HG03108 (cell line): ENCODE measurements at regions not wholly inside any gene's neighbourhood (a gene's known extent, or its start where the extent isn't known, plus 50 kb on each side); places are given as distances from the start of the nearest gene placed in this dataset.

Source experiments
- ATAC-seq: cut with Tn5 transposase; IDR thresholded peaks from one replicate; pipeline ENCODE4 v1.9.1; 2021; ENCODE audit warnings: moderate library complexity; ENCODE audit not compliant: unreplicated experiment

DNA sequence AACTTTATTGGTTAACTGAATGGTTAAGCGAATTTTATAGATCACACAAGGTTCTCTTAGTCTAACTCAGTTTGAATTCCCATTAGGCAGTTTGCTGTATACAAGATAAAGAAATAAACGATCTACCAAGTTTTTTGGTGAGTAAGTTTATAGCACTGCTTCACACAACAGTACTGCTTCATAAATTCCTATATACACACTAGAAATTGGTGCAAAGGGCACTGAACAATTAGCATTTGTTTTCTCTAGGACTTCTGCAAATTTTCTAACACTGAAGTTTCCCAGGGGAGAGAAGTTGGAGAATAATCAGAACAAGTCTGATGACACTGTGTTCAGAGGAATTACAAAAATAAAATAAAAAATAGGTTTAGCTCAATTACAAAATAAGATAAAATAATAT is 1138.8 kb upstream of the PCDH9 start:
- no peak for ATAC-seq

DNA sequence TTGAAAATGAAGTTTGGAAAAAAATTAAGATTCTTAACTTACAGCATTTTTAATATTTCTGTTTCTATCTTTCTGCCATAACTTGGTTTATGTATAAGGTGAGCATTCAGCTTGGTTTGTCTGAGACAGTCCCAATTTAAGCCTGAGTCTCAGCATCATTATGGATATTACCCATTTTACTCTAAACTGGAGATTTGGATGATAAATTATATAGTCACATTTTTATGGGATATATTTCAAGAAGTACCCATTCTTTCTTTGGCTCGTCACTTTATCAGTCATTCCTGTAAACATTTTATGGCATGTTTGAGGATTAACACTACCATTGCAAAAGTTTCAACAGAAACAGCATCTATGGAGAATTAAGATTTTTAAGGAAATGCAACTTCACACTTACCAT is 1129.0 kb upstream of the PCDH9 start:
- no peak for ATAC-seq

DNA sequence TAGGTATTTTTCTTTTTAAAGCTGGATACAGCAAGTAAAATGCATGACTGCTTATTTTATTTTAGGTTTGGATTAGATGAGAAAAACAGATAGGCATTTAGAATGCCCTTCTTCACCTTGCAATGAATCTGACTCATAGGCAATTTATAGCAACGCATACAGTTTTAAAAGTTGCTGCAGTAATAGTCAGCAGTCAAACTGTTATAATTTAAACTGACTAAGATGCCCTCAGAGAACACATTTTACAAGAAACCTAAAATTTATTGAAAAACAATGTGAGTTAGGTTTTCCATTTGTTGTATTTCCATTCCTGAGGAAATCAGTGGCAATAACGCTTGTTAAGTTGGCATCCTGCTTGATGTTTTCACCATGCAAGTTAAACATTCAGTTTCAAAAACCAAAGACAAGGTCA is 1128.2 kb upstream of the PCDH9 start:
- no peak for ATAC-seq

DNA sequence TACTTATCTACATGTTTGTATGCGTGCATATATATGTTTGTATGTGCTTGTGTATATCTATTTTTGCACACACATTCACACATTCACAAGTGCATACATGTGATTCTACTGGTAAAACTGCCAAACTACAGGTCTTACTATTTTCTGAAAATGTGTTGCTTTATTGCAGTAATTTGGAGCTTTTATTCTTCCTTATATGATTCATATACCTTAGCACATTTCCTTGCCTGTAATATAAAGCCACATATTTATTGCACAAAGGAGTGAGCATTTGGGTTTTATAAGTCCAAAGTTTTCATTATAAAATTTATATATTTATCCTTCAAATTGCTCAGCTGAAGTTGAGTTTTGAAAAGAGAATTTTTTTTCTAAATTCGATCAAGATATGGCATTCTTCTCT is 1120.4 kb upstream of the PCDH9 start:
- ATAC-seq: no peak

DNA sequence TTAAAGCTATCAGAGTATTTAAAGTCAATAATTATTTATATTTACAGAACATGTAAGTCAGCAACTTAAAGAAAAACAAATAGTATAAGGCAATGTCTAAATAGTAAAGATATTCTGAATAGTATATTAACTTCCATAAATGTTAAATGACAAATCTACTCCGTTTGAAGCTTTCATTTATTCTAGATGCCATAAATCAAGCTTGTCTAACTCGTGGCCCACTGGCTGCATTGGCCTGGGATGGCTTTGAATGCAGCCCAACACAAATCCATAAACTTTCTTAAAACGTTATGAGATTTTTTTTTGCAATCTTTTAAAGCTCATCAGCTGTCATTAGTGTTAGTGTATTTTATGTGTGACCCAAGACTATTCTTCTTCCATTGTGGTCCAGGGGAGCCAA is 1117.1 kb upstream of the PCDH9 start:
- no peak for ATAC-seq

DNA sequence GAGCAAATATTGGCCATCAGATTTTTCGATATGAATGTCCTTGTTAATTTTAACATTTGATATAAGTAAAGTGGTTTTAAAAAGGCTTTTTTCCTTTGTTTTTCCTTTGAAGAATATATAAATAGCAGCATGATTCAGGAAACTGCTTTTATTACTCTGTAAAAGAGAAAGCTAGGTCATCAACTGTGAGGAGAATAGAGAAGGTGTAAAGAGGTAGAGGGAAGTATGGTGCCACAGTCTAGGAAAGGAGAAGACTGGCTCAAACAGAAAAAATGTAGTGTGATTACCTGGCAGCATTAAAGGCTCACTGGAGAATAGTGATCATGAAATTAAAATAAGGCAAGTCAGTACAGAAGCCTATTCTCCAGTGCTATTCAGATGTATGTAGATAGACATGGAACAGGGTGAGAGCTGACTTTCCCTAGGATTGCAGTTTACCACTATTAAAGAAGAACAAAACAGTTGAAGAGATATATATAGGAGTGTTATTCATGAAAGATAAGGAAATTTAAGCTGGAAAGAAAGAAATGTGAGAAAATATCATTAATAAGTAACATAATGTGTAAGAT is 1115.9 kb upstream of the PCDH9 start:
- no peak for ATAC-seq

DNA sequence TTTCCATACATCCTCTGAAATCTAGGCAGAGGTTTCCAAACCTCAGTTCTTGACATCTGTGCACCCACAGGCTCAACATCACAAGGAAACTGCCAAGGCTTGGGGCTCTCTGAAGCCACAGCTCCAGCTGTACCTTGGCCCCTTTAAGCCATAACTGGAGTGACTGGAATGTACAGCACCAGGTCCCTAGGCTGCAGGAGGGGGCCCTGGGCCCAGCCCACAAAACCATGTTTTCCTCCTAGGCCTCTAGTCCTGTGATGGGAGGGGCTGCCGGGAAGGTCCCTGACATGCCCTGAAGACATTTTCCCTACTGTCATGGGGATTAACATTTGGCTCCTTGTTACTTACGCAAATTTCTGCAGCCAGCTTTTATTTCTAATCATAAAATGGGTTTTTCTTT is 1093.0 kb upstream of the PCDH9 start:
- no peak for ATAC-seq

DNA sequence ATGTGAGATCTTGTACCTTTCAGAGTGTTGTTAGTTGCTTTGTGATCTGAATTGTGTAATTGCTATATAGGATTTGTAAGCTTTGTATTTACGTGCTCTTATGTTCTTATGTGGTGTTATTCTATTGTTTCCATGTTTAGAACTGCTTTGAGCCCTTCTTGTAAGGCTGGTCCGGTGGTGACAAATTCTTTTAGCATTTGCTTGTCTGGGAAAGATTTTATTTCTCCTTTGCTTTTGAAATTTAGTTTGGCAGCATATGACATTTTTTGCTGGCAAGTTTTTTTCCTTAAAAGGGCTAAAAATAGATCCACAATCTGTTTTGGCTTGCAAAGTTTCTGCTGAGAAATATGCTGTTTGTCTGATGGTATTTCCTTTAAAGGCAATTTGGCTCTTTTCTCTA is 1089.2 kb upstream of the PCDH9 start:
- ATAC-seq: no peak

DNA sequence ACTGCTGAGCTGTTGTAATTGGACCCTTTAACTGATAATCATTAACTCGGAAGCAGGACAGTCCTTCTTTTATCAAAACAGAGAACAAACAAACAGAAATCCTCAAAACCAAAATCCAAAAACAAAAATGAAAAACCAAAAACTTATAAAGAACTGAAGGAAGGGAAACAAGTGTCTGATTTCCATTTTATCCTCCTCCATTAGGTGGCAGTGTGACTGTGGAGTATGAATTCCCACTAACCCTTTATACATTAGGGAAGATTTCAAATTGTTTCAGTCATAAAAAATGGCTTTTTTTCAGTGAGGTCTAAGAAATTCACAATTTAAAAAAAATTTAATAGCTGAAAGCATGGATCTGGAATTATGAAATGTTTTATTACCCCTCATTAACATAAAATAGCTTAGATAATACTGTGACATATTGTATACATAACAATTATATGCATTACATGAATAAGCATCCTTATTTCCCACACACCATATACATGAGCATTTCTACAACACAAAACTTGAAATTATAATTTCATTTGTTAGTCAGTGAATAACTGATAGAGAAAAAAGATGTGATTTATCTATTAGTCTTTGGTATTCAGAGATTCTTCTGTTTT is 1074.3 kb upstream of the PCDH9 start:
- no peak for ATAC-seq

DNA sequence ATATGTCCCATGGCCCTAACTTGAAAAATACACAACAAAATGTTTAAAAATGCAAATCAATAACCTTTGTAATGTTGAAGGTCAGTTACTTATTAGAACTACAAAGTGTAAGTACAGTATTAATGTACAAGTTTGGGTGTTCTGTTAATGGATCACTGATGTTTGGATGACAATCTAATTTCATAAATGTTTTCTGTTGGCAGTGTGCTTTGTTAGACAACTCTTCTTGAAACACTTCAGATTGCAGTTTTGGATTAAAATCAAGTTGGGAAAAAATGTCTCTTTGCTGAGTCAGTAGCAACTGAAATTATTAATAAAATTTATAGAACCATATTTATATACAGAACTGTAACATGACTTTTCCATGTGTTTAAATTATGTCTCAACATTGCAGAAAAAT is 1063.5 kb upstream of the PCDH9 start:
- no peak for ATAC-seq

DNA sequence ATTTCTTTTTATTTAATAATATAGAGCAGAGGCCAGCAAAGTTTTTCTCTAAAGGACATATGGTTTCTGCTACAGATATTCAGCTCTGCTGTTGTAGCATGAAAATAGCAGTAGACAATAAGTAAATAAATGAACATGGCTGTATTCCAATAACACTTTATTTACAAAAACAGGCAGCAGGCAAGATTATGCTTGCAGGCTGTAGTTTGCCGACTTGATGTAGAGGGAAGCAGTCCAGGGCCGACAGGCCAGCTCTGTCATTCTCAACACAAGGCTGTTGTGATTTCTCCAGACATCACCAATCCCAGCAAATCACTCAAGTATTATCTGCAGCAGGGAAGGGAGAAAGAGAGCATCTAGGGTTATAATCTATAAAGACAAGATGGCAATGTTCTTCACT is 1062.5 kb upstream of the PCDH9 start:
- no peak for ATAC-seq

DNA sequence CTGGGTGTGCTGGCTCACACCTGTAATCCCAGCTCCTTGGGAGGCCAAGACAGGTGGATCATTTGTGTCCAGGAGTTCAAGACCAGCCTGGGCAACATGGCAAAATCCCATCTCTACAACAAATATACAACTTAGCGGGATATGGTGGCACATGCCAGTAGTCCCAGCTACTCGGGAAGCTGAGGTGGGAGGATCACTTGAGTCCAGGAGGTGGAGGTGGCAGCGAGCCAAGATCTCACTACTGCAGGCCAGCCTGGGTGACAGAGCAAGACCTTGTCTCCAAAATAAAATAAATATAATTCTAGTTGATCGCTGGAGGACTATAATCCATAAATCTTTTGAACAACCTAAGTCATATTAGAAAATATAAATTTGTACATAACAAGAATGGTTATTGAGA is 1061.5 kb upstream of the PCDH9 start:
- ATAC-seq: no peak

DNA sequence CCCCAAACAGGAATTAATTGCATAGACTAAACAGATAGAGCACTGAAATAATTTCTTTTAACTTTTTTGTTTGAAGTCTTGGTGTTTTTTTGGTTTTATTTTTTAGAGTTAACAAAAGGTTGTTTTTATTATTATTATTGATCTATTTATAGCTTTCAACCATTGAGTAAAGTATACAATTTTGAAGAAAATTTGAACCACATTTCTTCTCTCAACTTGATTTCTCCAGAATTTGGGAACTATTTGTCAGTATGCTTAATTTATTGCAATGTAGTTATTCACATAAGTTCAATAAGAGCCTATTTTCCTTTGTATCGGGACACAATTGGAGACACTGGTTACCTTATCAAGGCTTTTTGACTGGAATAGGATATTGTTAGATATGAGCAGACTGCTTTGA is 1045.6 kb upstream of the PCDH9 start:
- ATAC-seq: no peak

DNA sequence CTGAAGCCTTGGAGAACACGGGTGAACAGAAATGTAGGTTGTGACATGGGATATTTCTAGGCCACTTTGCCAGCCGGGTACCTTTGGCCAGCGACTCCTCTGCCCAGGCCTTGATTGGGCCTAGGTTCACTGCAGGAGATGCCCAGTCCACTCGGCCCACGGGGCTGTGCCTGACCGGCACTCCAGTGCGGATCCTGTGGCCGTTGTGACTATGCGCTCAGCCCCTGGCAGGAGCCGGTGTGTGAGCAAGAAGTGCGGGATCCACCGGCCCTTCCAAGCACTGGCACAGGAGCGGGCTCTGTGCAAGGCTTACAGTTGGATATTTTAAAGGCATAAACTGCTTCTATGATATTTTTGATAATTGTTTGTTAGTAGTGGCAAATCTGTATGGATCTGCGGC is 1042.5 kb upstream of the PCDH9 start:
- ATAC-seq: no peak

DNA sequence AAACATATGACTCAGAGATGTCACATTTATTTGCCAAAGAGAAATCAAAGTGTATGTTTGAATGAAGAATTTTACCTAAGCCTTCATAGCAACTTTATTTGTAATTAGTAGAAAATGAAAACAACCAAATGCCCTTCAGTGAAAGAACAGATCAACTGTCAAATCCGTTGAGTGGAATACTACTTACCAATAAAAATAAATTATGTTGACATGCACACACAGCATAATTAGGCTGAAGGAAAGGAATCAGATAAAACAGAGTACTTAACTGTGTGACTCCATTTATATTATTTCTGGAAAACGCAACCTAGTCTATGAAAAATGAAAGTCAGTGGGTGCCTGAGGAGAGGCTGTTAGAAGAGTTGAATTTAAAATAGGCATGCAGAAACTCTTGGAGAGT is 1034.6 kb upstream of the PCDH9 start:
- ATAC-seq: no peak

DNA sequence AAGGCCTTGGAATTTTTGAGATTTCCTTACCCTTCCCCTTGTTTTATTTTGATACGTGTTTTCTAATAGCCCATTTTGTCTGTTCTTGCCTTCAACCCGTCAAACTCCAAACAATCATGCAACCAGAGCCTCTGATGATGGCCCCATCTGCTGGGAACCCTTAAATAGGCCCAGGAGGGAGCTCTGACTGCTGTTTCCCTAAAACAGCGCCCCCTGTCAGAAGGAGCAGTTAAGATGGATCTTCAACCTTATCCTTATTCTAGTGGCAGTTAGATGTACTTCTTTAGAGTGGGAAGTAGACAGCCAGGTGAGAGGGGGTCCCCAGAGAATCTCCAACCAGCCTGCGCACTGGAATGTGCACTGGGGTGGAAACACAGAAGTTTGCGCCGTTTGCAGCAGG is 1031.0 kb upstream of the PCDH9 start:
- ATAC-seq: no peak

DNA sequence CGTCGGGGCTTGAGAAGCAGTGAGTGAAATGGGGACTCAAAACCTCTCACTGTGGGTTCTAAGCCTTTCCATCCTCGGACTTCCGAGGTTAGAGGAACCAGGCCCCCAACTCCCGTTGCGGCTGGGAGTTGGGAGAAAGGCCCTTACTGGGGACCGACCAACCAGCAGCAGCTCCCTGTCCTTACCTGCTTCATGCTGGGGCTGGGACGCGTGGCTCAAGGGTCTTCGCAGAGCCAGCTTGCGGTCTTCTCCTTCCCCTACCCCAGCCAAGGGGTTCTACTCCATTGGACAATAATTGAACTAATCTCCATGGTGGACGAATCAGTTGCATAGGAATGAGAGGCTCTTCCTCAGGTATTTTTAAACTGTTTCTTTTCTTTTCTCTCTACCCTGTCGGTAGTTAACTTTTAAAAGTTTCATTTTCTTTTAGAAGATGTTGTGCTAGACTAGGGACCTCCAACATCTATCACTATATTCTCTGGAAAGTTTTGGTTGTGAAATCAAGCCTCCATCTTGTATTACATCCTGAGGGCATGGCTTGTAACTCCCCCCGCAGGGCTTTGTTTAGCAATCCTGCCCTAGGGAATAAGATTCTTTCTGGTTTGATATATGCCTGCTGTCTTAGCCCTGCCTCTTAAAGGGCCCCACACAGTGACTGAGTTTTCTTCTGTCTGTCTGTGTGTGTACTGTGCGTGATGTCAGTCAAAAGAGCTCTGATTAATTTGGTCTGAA is 1027.1 kb upstream of the PCDH9 start:
- no peak for ATAC-seq

DNA sequence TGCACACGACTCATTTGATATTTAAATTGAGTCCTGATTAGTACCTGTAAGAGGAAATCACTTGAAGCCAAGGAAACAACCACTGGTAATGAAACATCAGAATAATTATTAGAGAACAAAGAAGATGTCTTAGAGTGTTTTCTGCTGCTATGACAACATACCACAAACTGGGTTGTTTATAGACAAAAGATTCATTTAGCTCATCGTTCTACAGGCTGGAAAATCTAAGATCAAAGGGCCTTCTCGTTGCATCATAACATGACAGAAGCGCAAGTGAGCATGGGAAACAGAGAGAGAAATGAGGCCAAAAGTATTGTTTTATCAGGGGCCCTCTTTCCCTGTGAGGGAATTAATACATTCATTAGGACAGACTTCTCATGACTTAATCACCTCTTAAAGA is 1024.0 kb upstream of the PCDH9 start:
- no peak for ATAC-seq

DNA sequence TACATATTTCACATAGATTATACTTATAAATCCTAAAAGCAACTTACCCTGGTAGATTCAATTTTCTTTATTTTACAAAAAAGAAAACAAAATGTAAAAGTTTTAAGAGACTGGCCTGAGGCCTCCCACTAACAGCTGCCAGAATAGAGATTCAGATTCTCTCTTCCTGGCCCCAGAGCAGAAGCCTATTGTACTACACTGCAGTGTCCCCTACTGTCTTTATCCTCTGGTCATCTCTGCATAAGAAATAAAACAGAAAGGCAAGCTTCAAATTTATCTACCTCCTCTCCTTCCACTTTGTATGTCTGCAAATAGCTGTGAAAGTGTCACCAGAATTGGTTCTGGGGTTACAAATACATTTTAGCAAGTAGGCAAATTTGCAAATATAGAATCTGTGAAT is 1004.1 kb upstream of the PCDH9 start:
- ATAC-seq: no peak

DNA sequence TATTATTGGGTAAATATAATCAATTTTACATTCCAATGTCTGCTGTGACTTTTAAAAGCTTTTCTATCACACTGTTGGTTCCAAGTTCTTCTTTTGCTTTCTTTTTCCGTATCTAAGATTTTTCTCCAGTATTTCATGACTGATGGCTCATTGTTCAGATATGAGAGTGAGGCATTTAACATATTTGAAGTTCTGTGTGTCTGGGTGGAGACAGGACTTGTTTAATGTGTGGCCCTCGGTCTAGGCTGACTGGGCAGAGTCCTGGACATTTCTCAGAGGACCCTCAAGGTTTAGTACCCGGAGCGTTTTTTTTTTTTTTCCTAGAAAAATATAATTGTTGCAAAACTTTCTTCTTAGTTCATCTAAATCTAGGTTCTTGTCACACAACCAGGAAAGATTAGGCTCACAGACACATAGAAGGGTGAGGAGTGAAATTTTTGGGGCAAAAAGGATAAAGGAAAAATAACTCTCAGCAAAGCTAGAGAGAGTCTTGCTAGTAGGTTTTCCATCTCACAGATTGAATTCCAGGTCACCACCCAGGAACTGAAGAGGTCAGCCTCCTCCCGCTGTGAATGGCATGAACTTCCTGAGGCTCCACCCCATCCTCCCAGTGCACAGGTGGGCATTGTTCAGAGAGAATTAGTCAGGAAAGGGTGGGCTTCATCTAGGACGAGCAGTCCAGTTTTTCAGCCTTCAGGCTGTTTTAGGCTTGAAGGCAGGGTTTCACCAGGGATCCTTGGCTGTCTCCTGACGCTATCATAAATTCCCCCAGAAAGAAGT is 1002.4 kb upstream of the PCDH9 start:
- no peak for ATAC-seq

DNA sequence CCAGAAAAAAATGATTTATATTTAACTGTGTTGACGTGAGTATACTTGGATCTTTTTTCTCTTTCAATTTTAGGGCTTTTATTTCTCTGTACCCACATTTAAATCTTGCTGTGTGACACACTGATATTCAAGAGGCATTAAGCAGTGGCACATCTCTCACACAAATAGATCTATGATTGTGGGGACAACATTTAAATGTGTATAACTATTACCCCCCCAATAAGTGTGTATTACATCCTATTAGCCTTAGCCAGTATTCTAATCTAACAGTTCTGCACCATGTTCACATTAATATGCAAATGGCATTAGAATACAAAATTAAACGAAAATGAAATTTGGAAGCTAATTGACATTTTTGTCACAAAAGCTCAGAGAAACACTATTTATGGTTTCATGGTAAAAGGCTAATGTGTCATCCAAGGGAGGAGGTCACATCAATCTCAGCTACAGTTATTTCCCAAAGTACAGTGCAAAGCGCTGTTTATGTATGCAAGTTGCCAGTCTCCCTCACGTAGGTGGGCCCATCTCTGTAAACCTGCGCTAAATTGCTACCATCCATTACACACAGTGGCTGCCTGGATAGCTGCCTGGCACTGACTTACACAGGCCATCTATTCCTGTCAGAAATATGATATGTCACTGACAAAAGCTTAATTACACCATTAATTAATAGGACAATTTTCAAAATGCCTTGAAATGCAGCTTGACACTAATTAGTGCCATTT is 984.7 kb upstream of the PCDH9 start:
- no peak for ATAC-seq
